H1 (cell line): ENCODE measurements at regions not wholly inside any gene's neighbourhood (a gene's known extent, or its start where the extent isn't known, plus 50 kb on each side); places are given as distances from the start of the nearest gene placed in this dataset.

ENCODE experiments used
- CBX8 ChIP-seq: fragments of 300-800, 300-1000 bp; sonication (generic); IDR thresholded peaks from 2 replicates; pipeline ENCODE4 v1.7.1; 2016; ENCODE audit warnings: low read depth, low read length, borderline replicate concordance
- CHD1 ChIP-seq: IDR thresholded peaks from 2 replicates; pipeline ENCODE4 v1.6.1; 2012; ENCODE audit warnings: low read depth, low read length, improper control_type of control experiment
- RXRA ChIP-seq: IDR thresholded peaks from 2 replicates; pipeline ENCODE4 v1.6.1; 2011; ENCODE audit warnings: low read depth, mild to moderate bottlenecking, low read length, moderate library complexity; ENCODE audit not compliant: insufficient read depth
- TF ChIP-seq, protein P1 (sequence below): IDR thresholded peaks from 2 replicates; pipeline ENCODE4 v1.6.1; 2012; ENCODE audit warnings: low read length, inconsistent platforms
- TF ChIP-seq, protein P2 (sequence below), 3 experiments: IDR thresholded peaks; 1 replicate in 2 of 3; 2 replicates in 1 of 3; pipeline versions ENCODE4 v1.5.1 to v1.6.1; 2011; ENCODE audit warnings: low read length in 3 of 3, mild to moderate bottlenecking in 3 of 3, inconsistent platforms in 2 of 3, low read depth in 1 of 3, moderate library complexity in 1 of 3; ENCODE audit not compliant: insufficient read depth in 1 of 3; ENCODE audit errors: control extremely low read depth in 1 of 3

DNA sequence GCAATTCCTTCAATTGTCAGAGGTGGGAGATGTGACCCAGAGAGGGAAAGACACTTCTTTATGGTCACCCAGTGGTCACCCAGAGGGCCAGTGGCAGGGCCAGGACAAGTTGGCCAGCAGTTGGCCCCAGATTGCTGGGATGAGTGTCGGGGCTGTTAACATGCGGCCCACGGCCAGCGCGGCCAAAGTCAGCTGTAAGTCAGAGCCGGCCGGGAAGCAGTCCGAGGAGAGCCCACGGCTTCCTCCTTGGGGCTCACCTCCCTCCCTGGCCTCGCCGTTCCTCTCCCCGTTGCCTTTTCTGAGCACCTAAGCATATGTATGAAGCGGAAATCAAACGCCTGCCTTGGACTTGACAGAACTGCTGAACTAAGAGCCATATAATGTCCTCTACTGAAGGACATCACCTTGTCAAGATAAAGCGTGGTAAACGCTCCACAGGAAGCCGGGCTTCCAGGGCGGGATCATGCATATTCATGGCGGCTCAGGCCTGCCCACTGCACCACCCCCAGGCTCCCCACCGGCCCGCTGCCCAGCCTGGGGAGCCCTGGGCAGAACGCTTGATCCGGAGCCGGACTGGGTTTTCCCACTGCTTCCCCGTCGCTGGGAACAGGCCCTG is 245.4 kb upstream of the POU3F1 start (continued):
- TF ChIP-seq, protein P1, sequence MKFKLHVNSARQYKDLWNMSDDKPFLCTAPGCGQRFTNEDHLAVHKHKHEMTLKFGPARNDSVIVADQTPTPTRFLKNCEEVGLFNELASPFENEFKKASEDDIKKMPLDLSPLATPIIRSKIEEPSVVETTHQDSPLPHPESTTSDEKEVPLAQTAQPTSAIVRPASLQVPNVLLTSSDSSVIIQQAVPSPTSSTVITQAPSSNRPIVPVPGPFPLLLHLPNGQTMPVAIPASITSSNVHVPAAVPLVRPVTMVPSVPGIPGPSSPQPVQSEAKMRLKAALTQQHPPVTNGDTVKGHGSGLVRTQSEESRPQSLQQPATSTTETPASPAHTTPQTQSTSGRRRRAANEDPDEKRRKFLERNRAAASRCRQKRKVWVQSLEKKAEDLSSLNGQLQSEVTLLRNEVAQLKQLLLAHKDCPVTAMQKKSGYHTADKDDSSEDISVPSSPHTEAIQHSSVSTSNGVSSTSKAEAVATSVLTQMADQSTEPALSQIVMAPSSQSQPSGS = no peak
- TF ChIP-seq RXRA = no peak
- TF ChIP-seq, protein P2, sequence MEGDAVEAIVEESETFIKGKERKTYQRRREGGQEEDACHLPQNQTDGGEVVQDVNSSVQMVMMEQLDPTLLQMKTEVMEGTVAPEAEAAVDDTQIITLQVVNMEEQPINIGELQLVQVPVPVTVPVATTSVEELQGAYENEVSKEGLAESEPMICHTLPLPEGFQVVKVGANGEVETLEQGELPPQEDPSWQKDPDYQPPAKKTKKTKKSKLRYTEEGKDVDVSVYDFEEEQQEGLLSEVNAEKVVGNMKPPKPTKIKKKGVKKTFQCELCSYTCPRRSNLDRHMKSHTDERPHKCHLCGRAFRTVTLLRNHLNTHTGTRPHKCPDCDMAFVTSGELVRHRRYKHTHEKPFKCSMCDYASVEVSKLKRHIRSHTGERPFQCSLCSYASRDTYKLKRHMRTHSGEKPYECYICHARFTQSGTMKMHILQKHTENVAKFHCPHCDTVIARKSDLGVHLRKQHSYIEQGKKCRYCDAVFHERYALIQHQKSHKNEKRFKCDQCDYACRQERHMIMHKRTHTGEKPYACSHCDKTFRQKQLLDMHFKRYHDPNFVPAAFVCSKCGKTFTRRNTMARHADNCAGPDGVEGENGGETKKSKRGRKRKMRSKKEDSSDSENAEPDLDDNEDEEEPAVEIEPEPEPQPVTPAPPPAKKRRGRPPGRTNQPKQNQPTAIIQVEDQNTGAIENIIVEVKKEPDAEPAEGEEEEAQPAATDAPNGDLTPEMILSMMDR (IDR thresholded peaks at IDR 0.05; ENCODE audit: control extremely low read depth in 1 of 3, insufficient read depth in 1 of 3, low read depth in 1 of 3, low read length in 3 of 3) = 0 out of 4 replicates have a peak, but pooled peaks of 1 of the 3 experiments have one; percentile 5
- TF ChIP-seq CBX8 = no peak
- no peak for TF ChIP-seq CHD1
